Left lung (tissue), 4 donors: ENCODE measurements at regions not wholly inside any gene's neighbourhood (a gene's known extent, or its start where the extent isn't known, plus 50 kb on each side); places are given as distances from the start of the nearest gene placed in this dataset.

Experiments used
- ATAC-seq: fragments of 200-7000 bp; cut with Tn5 transposase; one replicate; pipeline ENCODE4 v1.9.1; 2020; ENCODE audit warnings: moderate library complexity
- DNase-seq, 4 donors: peaks; one replicate each; pipeline ENCODE4 v3.0.0-alpha.2; 2013 to 2020
- H3K27ac ChIP-seq, 2 donors: fragments of 200-600 bp; sonication (generic) in 1 of 2; one replicate each; pipeline versions ENCODE4 v1.5.0 to v1.8.0; 2020 to 2021
- H3K27me3 ChIP-seq, 2 donors: fragments of 200-600 bp; sonication (generic) in 1 of 2; one replicate each; pipeline versions ENCODE4 v1.5.0 to v1.8.0; 2020 to 2021
- H3K36me3 ChIP-seq, 2 donors: fragments of 200-600 bp; sonication (generic) in 1 of 2; one replicate each; pipeline versions ENCODE4 v1.5.0 to v1.8.0; 2020 to 2021
- H3K4me1 ChIP-seq, 2 donors: fragments of 200-600 bp; one replicate each; pipeline ENCODE4 v1.8.0; 2021
- H3K4me3 ChIP-seq, 2 donors: fragments of 200-600 bp; sonication (generic) in 1 of 2; one replicate each; pipeline versions ENCODE4 v1.5.0 to v1.8.0; 2020 to 2021; ENCODE audit warnings: mild to moderate bottlenecking in 1 of 2
- H3K9me3 ChIP-seq, 2 donors: fragments of 200-600 bp; sonication (generic) in 1 of 2; one replicate each; pipeline versions ENCODE4 v1.5.0 to v1.8.0; 2020 to 2021
- CTCF ChIP-seq, 2 donors: fragments of 200-600 bp; sonication (generic) in 1 of 2; IDR thresholded peaks; one replicate each; pipeline versions ENCODE4 v1.5.0 to v1.8.0; 2021; ENCODE audit warnings: antibody characterized with exemption in 2 of 2
- intact Hi-C, 2 donors: fragments of 100-400 bp; cut with DNase I; formaldehyde crosslinking; loops; one replicate each; pipeline versions ENCODE4 v1.11.2 to v1.14.2; 2022
- donor health status: DM: no; HTN: yes; CAD: no.
- donor health status: DM: no; HTN: no; CAD: no.

GRCh38 chr15:31555022-31555421, 228.4 kb downstream of the KLF13 start:
- Histone ChIP-seq H3K4me1 (no peaks in the 10 kb centered on the region), H3K9me3 (no peaks in the 10 kb centered on the region), H3K4me3 (no peak overlapping the region), H3K27me3 (no peaks in the 10 kb centered on the region), H3K27ac (no peak overlapping the region), H3K36me3 (no peaks in the 10 kb centered on the region)
- intact Hi-C loops: no loop called here
- ATAC-seq: no peak
- no peak for TF ChIP-seq CTCF (IDR thresholded peaks at IDR 0.05)
- no peak for DNase-seq

- Histone ChIP-seq H3K27ac (no peak overlapping the region), H3K27me3 (no peaks in the 10 kb centered on the region), H3K9me3 (no peaks in the 10 kb centered on the region), H3K4me3 (no peak overlapping the region), H3K4me1 (no peaks in the 10 kb centered on the region), H3K36me3 (no peaks in the 10 kb centered on the region)
- no peak for TF ChIP-seq CTCF (IDR thresholded peaks at IDR 0.05)
- ATAC-seq (no peak), DNase-seq (no peak)
- intact Hi-C loops: no loop called here
Measured at GRCh38 chr15:31556494-31557150, 230.0 kb downstream of the KLF13 start.

DNA sequence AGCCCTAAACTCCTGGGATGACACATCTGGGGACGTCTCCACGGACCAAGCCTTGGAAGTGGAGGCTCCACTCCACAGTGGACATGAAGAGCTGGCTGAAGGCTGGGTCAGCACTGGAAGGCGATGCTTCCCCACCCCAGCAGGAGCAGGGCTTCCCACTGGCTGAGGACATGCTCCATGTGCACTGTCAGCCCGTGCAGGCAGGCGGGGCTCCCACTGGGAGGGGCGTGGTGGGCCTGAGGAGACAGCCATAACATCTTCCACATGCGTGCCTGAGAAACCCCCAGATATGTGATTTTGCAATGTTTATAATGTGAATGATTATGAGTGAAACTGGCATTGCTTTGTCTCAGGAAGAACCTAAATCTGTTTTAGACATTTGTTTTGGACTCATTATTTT, 231.3 kb downstream of the KLF13 start:
- TF ChIP-seq CTCF (IDR thresholded peaks at IDR 0.05): no peak
- Histone ChIP-seq H3K9me3 (no peaks in the 10 kb centered on the region), H3K27me3 (no peaks in the 10 kb centered on the region), H3K27ac (no peak overlapping the region), H3K4me1 (no peaks in the 10 kb centered on the region), H3K4me3 (no peak overlapping the region), H3K36me3 (no peaks in the 10 kb centered on the region)
- ATAC-seq: no peak
- peak in 2 of 4 donors; percentile 7 to 58 for DNase-seq
- intact Hi-C loops: no loop called here

- Histone ChIP-seq H3K4me1 (no peaks in the 10 kb centered on the region), H3K27me3 (no peaks in the 10 kb centered on the region), H3K27ac (no peak overlapping the region), H3K9me3 (no peaks in the 10 kb centered on the region), H3K36me3 (no peaks in the 10 kb centered on the region), H3K4me3 (no peak overlapping the region)
- no peak for TF ChIP-seq CTCF (IDR thresholded peaks at IDR 0.05)
- DNase-seq: no peak
- ATAC-seq: no peak
- intact Hi-C loops: no loop called here
Measured at GRCh38 chr15:31558840-31559239, 232.2 kb downstream of the KLF13 start.

DNA sequence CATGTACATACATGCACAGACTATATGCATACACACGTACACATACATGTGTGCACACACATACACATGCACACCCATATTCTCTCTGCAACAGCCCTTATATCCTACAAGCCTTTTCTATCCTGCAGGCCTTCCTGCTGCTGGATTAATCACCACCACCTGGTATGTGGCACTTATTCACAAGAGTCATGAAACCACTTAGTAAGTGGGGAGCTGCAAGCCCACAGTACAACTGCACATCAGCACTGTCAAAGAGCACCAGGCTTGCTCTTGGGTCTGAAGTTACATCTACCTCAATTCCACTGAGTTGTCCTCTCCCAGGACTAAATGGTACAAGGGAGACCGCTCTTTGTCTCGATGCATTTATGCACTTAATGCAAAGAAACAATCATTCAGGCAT, 233.2 kb downstream of the KLF13 start:
- Histone ChIP-seq H3K9me3 (no peaks in the 10 kb centered on the region), H3K27me3 (no peaks in the 10 kb centered on the region), H3K4me3 (no peak overlapping the region), H3K27ac (no peak overlapping the region), H3K4me1 (no peaks in the 10 kb centered on the region), H3K36me3 (no peaks in the 10 kb centered on the region)
- no peak for TF ChIP-seq CTCF (IDR thresholded peaks at IDR 0.05)
- ATAC-seq (no peak), DNase-seq (no peak)
- intact Hi-C loops: no loop called here
